ENCODE measurements at regions not wholly inside any gene's neighbourhood (a gene's known extent, or its start where the extent isn't known, plus 50 kb on each side); places are given as distances from the start of the nearest gene placed in this dataset.

- intact Hi-C loops (cut with micrococcal nuclease) = no loop called here
Observed at GRCh38 chr7:12120632-12121031, 90.5 kb upstream of the TMEM106B start.

- intact Hi-C loops (cut with micrococcal nuclease) = no loop called here
Observed at GRCh38 chr7:12123172-12123571, 87.9 kb upstream of the TMEM106B start.

- intact Hi-C loops (cut with micrococcal nuclease) = no loop called here
Observed at GRCh38 chr7:12124028-12124427, 87.1 kb upstream of the TMEM106B start.

- intact Hi-C loops (cut with micrococcal nuclease) = loop anchor here (5.0 kb wide), 1 partner anchor 195 kb away; no protein-coding TSS in a partner anchor
Observed at GRCh38 chr7:12127455-12127854, 83.6 kb upstream of the TMEM106B start.

GRCh38 chr7:12130609-12131008 lies 80.5 kb upstream of the TMEM106B start:
- intact Hi-C loops (cut with micrococcal nuclease) = loop anchor here (10.0 kb wide), 1 partner anchor 84 kb away; the partner anchor contains the start of gene TMEM106B

- intact Hi-C loops (cut with micrococcal nuclease) = loop anchor here (10.0 kb wide), 1 partner anchor 84 kb away; the partner anchor contains the start of gene TMEM106B
Observed at GRCh38 chr7:12131122-12131521, 80.0 kb upstream of the TMEM106B start.

GRCh38 chr7:12133865-12134264 lies 77.2 kb upstream of the TMEM106B start:
- intact Hi-C loops (cut with micrococcal nuclease) = loop anchor here (10.0 kb wide), 1 partner anchor 81 kb away; the partner anchor contains the start of gene TMEM106B

GRCh38 chr7:12136523-12136922 lies 74.6 kb upstream of the TMEM106B start:
- intact Hi-C loops (cut with micrococcal nuclease) = loop anchor here (10.0 kb wide), 1 partner anchor 78 kb away; the partner anchor contains the start of gene TMEM106B

- intact Hi-C loops (cut with micrococcal nuclease) = loop anchor here (10.0 kb wide), 1 partner anchor 78 kb away; the partner anchor contains the start of gene TMEM106B
Observed at GRCh38 chr7:12137283-12137682, 73.8 kb upstream of the TMEM106B start.

GRCh38 chr7:12138421-12138820 lies 72.7 kb upstream of the TMEM106B start:
- intact Hi-C loops (cut with micrococcal nuclease) = loop anchor here (10.0 kb wide), 1 partner anchor 76 kb away; the partner anchor contains the start of gene TMEM106B

- intact Hi-C loops (cut with micrococcal nuclease) = loop anchor here (10.0 kb wide), 1 partner anchor 75 kb away; the partner anchor contains the start of gene TMEM106B
Observed at GRCh38 chr7:12139416-12139815, 71.7 kb upstream of the TMEM106B start.

GRCh38 chr7:12146813-12147212 lies 64.3 kb upstream of the TMEM106B start:
- intact Hi-C loops (cut with micrococcal nuclease) = no loop called here

- intact Hi-C loops (cut with micrococcal nuclease) = no loop called here
Observed at GRCh38 chr7:12152196-12152918, 58.7 kb upstream of the TMEM106B start.

- intact Hi-C loops (cut with micrococcal nuclease) = no loop called here
Observed at GRCh38 chr7:12154119-12154518, 57.0 kb upstream of the TMEM106B start.

- intact Hi-C loops (cut with micrococcal nuclease) = no loop called here
Observed at GRCh38 chr7:12157517-12157916, 53.6 kb upstream of the TMEM106B start.

- intact Hi-C loops (cut with micrococcal nuclease) = no loop called here
Observed at GRCh38 chr7:12158334-12159060, 52.6 kb upstream of the TMEM106B start.

- intact Hi-C loops (cut with micrococcal nuclease) = no loop called here
Observed at GRCh38 chr7:12161146-12161545, 49.9 kb upstream of the TMEM106B start.
